ENCODE measurements at regions not wholly inside any gene's neighbourhood (a gene's known extent, or its start where the extent isn't known, plus 50 kb on each side); places are given as distances from the start of the nearest gene placed in this dataset.

DNA sequence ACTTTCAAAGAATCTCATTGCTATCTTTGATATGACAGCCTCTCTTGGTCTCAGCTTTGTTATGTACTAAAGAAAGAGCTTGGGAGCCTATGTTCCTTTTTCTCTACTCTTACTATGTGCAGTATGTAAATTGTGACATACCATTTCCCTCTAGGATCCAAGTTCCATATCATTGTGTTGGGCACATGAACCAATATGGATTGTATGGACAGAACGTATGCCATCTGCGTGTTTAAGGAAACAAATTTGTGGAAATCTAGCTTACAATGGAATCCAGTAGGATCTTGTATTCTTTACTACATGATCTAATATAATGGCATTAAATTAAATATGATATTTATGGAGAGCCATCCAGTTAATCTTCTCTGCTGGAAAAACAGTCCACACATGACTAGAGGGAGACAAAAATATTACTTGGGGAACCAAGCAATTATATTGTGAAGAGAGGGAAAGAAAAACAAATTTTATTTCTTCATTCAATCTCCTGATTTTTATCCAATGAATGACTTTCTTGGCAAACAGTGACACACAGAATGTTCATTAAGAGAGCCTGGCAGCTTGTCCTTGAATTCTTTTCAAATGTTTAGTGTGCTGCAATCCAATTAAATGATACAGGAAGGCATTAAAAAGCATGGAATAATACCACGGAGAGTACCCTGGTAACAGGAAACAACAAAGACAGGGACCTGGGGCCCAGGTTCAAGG lies 106.5 kb upstream of the DAB1 start:
- no peaks in the 10 kb centered on the region for H3K36me3 ChIP-seq (replicated peaks in 1 of 2; ENCODE audit: control insufficient read depth in 1 of 2, insufficient read depth in 2 of 2, low read length in 2 of 2)
- Mint-ChIP-seq H3K36me3 (no peaks in the 10 kb centered on the region), H3K27ac (no peak overlapping the region), H3K4me3 (no peak overlapping the region), H3K27me3 (ENCODE audit: low read depth in 3 of 3) (no peaks in the 10 kb centered on the region), H3K9me3 (peaks cover 0 to 10% (median 7%) of the 10 kb centered on the region in 7 donors), H3K4me1 (no peaks in the 10 kb centered on the region)
- intact Hi-C loops (cut with micrococcal nuclease) = no loop called here
- WGBS (ENCODE audit: insufficient coverage) = 79% methylated on average over 1 of the region's 3 CpGs
- H3K27ac ChIP-seq (ENCODE audit: low read depth in 1 of 2, low read length in 2 of 2) = no peak overlapping the region
- H3K27me3 ChIP-seq (ENCODE audit: control insufficient read depth in 2 of 2, insufficient read depth in 2 of 2, low read length in 2 of 2) = no peaks in the 10 kb centered on the region
- no peaks in the 10 kb centered on the region for H3K79me2 ChIP-seq (ENCODE audit: insufficient read depth, low read length)
- H3K9me3 ChIP-seq (replicated peaks in 1 of 2; ENCODE audit: control insufficient read depth in 1 of 2, insufficient read depth in 1 of 2, low read length in 2 of 2) = peaks cover 1 to 3% of the 10 kb centered on the region in 2 donors
- TF ChIP-seq, protein P1, sequence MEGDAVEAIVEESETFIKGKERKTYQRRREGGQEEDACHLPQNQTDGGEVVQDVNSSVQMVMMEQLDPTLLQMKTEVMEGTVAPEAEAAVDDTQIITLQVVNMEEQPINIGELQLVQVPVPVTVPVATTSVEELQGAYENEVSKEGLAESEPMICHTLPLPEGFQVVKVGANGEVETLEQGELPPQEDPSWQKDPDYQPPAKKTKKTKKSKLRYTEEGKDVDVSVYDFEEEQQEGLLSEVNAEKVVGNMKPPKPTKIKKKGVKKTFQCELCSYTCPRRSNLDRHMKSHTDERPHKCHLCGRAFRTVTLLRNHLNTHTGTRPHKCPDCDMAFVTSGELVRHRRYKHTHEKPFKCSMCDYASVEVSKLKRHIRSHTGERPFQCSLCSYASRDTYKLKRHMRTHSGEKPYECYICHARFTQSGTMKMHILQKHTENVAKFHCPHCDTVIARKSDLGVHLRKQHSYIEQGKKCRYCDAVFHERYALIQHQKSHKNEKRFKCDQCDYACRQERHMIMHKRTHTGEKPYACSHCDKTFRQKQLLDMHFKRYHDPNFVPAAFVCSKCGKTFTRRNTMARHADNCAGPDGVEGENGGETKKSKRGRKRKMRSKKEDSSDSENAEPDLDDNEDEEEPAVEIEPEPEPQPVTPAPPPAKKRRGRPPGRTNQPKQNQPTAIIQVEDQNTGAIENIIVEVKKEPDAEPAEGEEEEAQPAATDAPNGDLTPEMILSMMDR (IDR thresholded peaks at IDR 0.05) = no peak
- no peaks in the 10 kb centered on the region for H4K20me1 ChIP-seq (ENCODE audit: insufficient read depth, low read length)
- H3K4me1 ChIP-seq (ENCODE audit: control insufficient read depth in 1 of 2, insufficient read depth in 2 of 2, low read length in 2 of 2) = no peaks in the 10 kb centered on the region
- no peak overlapping the region for H2AFZ ChIP-seq (ENCODE audit: insufficient read depth, low read depth, low read length, poor library complexity, severe bottlenecking)
- DNase-seq = no peak
- H3K4me2 ChIP-seq (replicated peaks; ENCODE audit: extremely low read depth, low read length, poor library complexity, severe bottlenecking) = no peak overlapping the region
- H3K9ac ChIP-seq (ENCODE audit: insufficient read depth, low read length, poor library complexity, severe bottlenecking) = no peak overlapping the region
- H3K4me3 ChIP-seq (replicated peaks in 1 of 3; ENCODE audit: low read depth in 2 of 3, low read length in 3 of 3) = no peak overlapping the region

DNA sequence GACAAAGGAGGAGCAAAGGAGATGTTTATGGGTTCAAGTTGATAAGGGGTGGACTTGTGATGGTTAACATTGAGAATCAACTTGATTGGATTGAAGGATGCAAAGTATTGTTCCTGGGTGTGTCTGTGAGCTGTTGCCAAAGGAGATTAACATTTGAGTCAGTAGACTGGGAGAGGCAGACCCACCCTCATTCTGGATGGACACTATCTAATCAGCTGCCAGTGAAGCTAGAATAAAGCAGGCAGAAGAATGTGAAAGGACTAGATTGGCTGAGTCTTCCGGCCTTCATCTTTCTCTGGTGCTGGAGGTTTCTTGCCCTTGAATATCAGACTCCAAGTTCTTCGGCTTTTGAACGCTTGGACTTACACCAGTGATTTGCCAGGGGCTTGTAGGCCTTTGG lies 98.7 kb upstream of the DAB1 start:
- no peak overlapping the region for H3K27ac ChIP-seq (ENCODE audit: low read depth in 1 of 2, low read length in 2 of 2)

More for the DNA sequence above, 98.7 kb upstream of the DAB1 start:
- H4K20me1 ChIP-seq (ENCODE audit: insufficient read depth, low read length) = no peaks in the 10 kb centered on the region
- no peak overlapping the region for H3K27ac Mint-ChIP-seq
- 84% methylated on average over 3 of the region's 3 CpGs for whole genome bisulfite sequencing (ENCODE audit: insufficient coverage)
- no peak overlapping the region for H3K4me3 ChIP-seq (replicated peaks in 1 of 3; ENCODE audit: low read depth in 2 of 3, low read length in 3 of 3)
- no peak overlapping the region for H3K4me2 ChIP-seq (replicated peaks; ENCODE audit: extremely low read depth, low read length, poor library complexity, severe bottlenecking)
- no peaks in the 10 kb centered on the region for H3K79me2 ChIP-seq (ENCODE audit: insufficient read depth, low read length)
- no peak overlapping the region for H3K4me3 Mint-ChIP-seq
- H3K9ac ChIP-seq (ENCODE audit: insufficient read depth, low read length, poor library complexity, severe bottlenecking) = no peak overlapping the region
- H3K9me3 ChIP-seq (replicated peaks in 1 of 2; ENCODE audit: control insufficient read depth in 1 of 2, insufficient read depth in 1 of 2, low read length in 2 of 2) = peaks cover 0 to 3% of the 10 kb centered on the region in 2 donors
- H3K36me3 Mint-ChIP-seq = no peaks in the 10 kb centered on the region
- no peak overlapping the region for H2AFZ ChIP-seq (ENCODE audit: insufficient read depth, low read depth, low read length, poor library complexity, severe bottlenecking)
- DNase-seq = no peak
- no peaks in the 10 kb centered on the region for H3K4me1 ChIP-seq (ENCODE audit: control insufficient read depth in 1 of 2, insufficient read depth in 2 of 2, low read length in 2 of 2)
- H3K27me3 ChIP-seq (ENCODE audit: control insufficient read depth in 2 of 2, insufficient read depth in 2 of 2, low read length in 2 of 2) = no peaks in the 10 kb centered on the region
- H3K4me1 Mint-ChIP-seq = no peaks in the 10 kb centered on the region
- intact Hi-C loops (cut with micrococcal nuclease) = no loop called here
- TF ChIP-seq, protein P1 (IDR thresholded peaks at IDR 0.05) = no peak
- no peaks in the 10 kb centered on the region for H3K36me3 ChIP-seq (replicated peaks in 1 of 2; ENCODE audit: control insufficient read depth in 1 of 2, insufficient read depth in 2 of 2, low read length in 2 of 2)
- H3K27me3 Mint-ChIP-seq (ENCODE audit: low read depth in 3 of 3) = peaks cover 0 to 2% (median 1%) of the 10 kb centered on the region in 3 donors
- H3K9me3 Mint-ChIP-seq = peaks cover 0 to 12% (median 6%) of the 10 kb centered on the region in 7 donors
